Activated CD4-positive, alpha-beta T cell treated with anti-CD3 and anti-CD28 coated beads, Interleukin-2, amount 10 ng/mL, durations not matched to agents 24 days and 14 days (primary cell): ENCODE measurements at regions not wholly inside any gene's neighbourhood (a gene's known extent, or its start where the extent isn't known, plus 50 kb on each side); places are given as distances from the start of the nearest gene placed in this dataset.

ENCODE experiments used
- DNase-seq: peaks from one replicate; pipeline ENCODE4 v3.0.0; 2022
- H3K27ac Mint-ChIP-seq: one replicate; pipeline ENCODE4 v1.8.0; 2022; ENCODE audit warnings: mild to moderate bottlenecking, mixed read lengths
- H3K27me3 Mint-ChIP-seq: one replicate; pipeline ENCODE4 v1.8.0; 2022; ENCODE audit warnings: mixed read lengths
- H3K36me3 Mint-ChIP-seq: one replicate; pipeline ENCODE4 v1.8.0; 2022; ENCODE audit warnings: low read depth, mild to moderate bottlenecking, mixed read lengths
- H3K4me1 Mint-ChIP-seq: one replicate; pipeline ENCODE4 v1.8.0; 2021; ENCODE audit warnings: mixed read lengths
- H3K4me3 Mint-ChIP-seq: one replicate; pipeline ENCODE4 v1.8.0; 2022; ENCODE audit warnings: mild to moderate bottlenecking, moderate library complexity, mixed read lengths
- H3K9me3 Mint-ChIP-seq: one replicate; pipeline ENCODE4 v1.8.0; 2021; ENCODE audit warnings: mixed read lengths
- intact Hi-C: fragments of 100-400 bp; cut with micrococcal nuclease; formaldehyde crosslinking; loops from one replicate; pipeline ENCODE4 v1.15.1; 2023

DNA sequence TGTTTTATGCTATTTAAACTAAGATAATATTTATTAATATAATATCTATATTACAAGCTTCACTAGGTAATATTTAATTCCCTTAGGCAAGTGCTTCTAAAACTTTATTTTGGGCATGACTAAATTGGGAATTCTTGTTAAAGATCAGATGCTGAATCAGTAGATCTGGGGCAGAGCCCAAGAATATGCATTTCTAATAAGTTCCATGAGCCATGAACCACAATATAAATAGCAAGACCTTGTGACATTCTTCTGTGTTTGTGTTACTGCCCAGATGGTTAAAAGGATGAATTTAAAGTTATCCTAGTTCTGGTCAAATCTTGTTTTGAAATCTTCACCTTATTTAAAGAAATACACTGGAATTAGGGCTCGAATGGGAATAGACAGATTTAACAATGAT, 258.4 kb upstream of the CACNA2D1 start:
- DNase-seq = no peak
- no peaks in the 10 kb centered on the region for H3K9me3 Mint-ChIP-seq
- H3K4me1 Mint-ChIP-seq = no peaks in the 10 kb centered on the region
- H3K27ac Mint-ChIP-seq = no peak overlapping the region
- H3K36me3 Mint-ChIP-seq = no peaks in the 10 kb centered on the region
- no peaks in the 10 kb centered on the region for H3K27me3 Mint-ChIP-seq
- intact Hi-C loops = no loop called here
- no peak overlapping the region for H3K4me3 Mint-ChIP-seq

DNA sequence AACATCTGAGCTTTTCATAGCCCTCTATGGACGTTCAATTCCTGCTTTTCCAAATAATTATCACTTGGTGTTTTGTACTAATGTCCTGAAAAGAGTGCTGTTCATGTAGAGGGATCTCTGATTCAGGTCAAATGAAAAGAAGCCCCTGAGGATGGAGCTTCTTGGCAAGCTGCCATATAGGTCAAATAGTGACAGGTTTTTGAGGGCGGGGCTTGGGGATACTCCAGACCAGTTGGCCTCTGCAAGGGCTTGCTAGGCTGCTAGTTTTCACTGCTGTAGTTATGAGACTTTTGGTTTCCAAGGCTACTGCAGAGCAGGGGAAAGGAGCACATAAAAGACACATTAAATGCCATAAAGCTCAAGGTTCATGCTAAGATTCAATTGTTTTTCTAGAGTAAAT, 257.2 kb upstream of the CACNA2D1 start:
- H3K4me1 Mint-ChIP-seq = no peaks in the 10 kb centered on the region

DNA sequence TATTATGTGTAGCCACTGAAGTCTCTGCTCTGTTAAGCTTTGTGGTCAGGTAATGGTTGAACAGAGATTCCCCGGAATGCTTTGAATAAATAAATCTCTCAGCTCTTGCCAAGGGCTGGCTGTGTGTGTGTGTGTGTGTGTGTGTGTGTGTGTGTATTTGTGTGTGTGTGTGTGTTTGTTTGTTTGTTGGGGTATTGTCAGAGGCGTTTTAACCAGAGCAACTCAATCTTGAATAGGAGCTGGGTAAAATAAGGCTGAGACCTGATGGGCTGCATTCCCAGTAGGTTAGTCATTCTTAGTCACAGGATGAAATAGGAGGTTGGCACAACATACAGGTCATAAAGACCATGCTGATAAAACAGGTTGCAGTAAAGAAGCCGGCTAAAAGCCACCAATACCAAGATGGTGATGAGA, 256.2 kb upstream of the CACNA2D1 start:
- intact Hi-C loops = no loop called here
- Mint-ChIP-seq H3K27ac (no peak overlapping the region), H3K9me3 (no peaks in the 10 kb centered on the region), H3K36me3 (no peaks in the 10 kb centered on the region), H3K4me3 (no peak overlapping the region), H3K27me3 (no peaks in the 10 kb centered on the region), H3K4me1 (no peaks in the 10 kb centered on the region)
- DNase-seq = no peak

More for the DNA sequence above, 257.2 kb upstream of the CACNA2D1 start:
- H3K4me3 Mint-ChIP-seq = no peak overlapping the region
- no peaks in the 10 kb centered on the region for H3K36me3 Mint-ChIP-seq
- intact Hi-C loops = no loop called here
- no peaks in the 10 kb centered on the region for H3K9me3 Mint-ChIP-seq
- H3K27me3 Mint-ChIP-seq = no peaks in the 10 kb centered on the region
- H3K27ac Mint-ChIP-seq = no peak overlapping the region
- DNase-seq = no peak

DNA sequence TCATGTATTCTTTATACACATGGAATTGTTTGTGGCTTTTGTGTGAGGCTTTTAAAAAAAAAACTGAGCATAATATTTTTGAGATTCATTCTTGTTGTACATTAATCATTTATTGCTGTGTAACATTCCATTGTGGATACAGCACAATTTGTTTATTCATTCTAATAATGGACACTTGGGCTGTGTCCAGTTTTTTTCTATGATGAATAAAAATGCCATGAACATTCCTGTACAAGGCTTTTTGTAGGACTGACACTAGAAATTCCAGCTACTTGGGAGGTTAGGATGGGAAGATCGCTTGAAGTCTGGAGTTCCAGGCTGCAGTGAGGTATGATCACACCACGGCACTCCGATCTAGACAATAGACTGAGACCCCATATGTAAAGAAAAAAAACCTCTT, 254.3 kb upstream of the CACNA2D1 start:
- H3K27ac Mint-ChIP-seq = no peak overlapping the region
- intact Hi-C loops = no loop called here
- H3K9me3 Mint-ChIP-seq = no peaks in the 10 kb centered on the region
- no peak overlapping the region for H3K4me3 Mint-ChIP-seq
- H3K4me1 Mint-ChIP-seq = no peaks in the 10 kb centered on the region
- H3K36me3 Mint-ChIP-seq = no peaks in the 10 kb centered on the region
- no peak for DNase-seq
- H3K27me3 Mint-ChIP-seq = no peaks in the 10 kb centered on the region

DNA sequence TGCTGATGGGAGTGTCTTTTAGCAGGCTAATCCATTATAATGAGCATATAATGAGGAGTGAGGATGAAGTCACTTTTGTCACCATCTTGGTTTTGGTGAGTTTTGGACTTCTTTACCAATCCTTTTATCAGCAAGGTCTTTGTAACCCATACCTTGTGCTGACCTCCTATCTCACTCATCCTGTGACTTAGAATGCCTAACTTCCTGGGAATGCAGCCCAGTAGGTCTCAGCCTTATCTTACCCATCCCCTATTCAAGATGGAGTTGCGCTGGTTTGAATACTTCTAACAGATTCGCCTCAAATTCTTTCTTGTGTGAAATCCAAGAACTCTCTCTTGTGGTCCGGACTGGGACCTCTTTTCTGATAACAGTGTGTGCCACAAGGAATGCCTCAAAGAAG, 253.1 kb upstream of the CACNA2D1 start:
- Mint-ChIP-seq H3K27me3 (no peaks in the 10 kb centered on the region), H3K9me3 (no peaks in the 10 kb centered on the region), H3K4me1 (no peaks in the 10 kb centered on the region), H3K36me3 (no peaks in the 10 kb centered on the region), H3K4me3 (no peak overlapping the region), H3K27ac (no peak overlapping the region)
- intact Hi-C loops = no loop called here
- no peak for DNase-seq

DNA sequence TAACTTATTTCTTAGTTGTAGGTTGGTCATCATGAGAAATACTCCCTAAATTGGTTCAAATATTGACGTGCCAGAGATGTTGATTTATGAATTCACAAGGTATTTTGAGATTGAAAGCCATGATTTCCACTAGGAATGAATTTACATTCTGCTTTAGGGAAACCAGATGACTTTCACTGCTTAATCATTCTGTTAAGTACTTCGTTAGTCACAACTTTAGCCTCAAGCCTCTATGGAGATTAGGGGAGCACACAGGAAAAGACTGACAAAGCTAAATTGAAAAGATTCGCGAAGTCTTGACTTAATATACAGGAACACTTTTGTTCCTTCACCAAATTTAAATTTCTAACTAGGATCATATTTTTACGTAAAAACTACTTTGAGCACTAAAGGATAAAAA, 250.4 kb upstream of the CACNA2D1 start:
- H3K36me3 Mint-ChIP-seq = no peaks in the 10 kb centered on the region
- DNase-seq = no peak
- H3K9me3 Mint-ChIP-seq = no peaks in the 10 kb centered on the region
- H3K27me3 Mint-ChIP-seq = no peaks in the 10 kb centered on the region
- no peaks in the 10 kb centered on the region for H3K4me1 Mint-ChIP-seq
- no peak overlapping the region for H3K27ac Mint-ChIP-seq
- H3K4me3 Mint-ChIP-seq = no peak overlapping the region
- intact Hi-C loops = no loop called here

DNA sequence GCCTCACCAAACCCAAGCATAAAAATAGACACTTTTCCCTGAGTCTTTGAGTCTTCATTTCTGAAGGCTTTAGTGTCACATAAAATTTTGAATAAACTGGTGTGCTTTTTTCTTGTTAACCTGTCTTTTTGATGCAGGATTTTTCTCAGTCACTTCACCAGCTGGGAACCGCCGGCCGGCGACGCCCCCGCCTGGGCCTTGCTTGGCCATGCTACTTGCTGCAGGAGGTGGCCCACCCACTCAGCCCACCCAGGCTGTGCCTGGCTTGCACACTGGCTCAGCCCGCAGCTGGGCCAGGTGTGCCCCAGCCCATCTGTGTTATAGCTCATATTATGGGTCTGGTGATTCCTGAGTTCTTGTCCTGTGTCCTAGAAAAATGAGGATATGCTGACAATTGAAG, 247.4 kb upstream of the CACNA2D1 start:
- H3K9me3 Mint-ChIP-seq = no peaks in the 10 kb centered on the region

DNA sequence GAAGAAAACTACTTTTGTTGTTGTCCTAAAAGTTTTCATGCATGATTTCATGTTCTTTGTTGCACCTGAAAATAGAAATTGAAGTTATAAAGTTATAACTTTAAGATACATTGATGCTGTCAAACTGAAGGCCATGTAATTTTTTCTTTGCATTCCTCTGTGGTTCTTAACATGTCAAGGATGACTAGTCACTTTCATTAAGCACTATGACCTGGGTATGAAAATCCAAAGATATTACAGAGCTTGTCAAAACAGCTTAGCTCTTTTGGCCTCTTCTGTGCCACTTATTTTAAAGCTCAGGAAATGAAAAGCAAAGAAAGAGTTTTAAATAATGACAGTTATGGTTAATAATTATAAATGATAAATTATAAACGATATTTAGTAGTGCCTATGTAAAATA, 241.6 kb upstream of the CACNA2D1 start:
- no peaks in the 10 kb centered on the region for H3K4me1 Mint-ChIP-seq
- no peak overlapping the region for H3K4me3 Mint-ChIP-seq
- no peak overlapping the region for H3K27ac Mint-ChIP-seq
- DNase-seq = no peak
- H3K36me3 Mint-ChIP-seq = no peaks in the 10 kb centered on the region
- no peaks in the 10 kb centered on the region for H3K9me3 Mint-ChIP-seq
- intact Hi-C loops = no loop called here
- H3K27me3 Mint-ChIP-seq = no peaks in the 10 kb centered on the region

More for the DNA sequence above, 247.4 kb upstream of the CACNA2D1 start:
- no peaks in the 10 kb centered on the region for H3K27me3 Mint-ChIP-seq
- no peak overlapping the region for H3K27ac Mint-ChIP-seq
- H3K36me3 Mint-ChIP-seq = no peaks in the 10 kb centered on the region
- intact Hi-C loops = no loop called here
- H3K4me3 Mint-ChIP-seq = no peak overlapping the region
- no peak for DNase-seq
- no peaks in the 10 kb centered on the region for H3K4me1 Mint-ChIP-seq

DNA sequence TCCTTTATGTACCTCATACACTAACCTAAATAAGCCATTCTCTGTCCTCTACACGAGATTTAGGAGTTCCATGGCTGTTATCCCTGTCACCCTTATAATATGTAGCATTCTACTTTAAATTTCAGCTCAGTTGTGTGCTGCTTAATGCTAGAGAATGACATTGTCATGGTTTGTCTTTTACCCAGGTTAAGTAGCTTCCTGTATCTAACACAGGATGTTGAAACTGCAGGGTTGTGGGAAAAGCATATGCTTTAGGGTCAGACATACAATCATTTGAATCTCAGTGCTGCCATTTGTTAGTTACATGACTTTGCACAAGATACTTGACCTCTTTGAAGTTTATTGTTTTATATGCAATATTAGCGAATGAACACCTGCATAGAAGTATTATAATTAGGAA, 235.1 kb upstream of the CACNA2D1 start:
- peaks cover 13% of the 10 kb centered on the region for H3K4me1 Mint-ChIP-seq
- no peaks in the 10 kb centered on the region for H3K36me3 Mint-ChIP-seq
- H3K4me3 Mint-ChIP-seq = peak overlapping the region; percentile 73
- peak; percentile 57 for DNase-seq
- intact Hi-C loops = no loop called here
- no peaks in the 10 kb centered on the region for H3K27me3 Mint-ChIP-seq
- no peaks in the 10 kb centered on the region for H3K9me3 Mint-ChIP-seq
- H3K27ac Mint-ChIP-seq = peak overlapping the region; percentile 81

DNA sequence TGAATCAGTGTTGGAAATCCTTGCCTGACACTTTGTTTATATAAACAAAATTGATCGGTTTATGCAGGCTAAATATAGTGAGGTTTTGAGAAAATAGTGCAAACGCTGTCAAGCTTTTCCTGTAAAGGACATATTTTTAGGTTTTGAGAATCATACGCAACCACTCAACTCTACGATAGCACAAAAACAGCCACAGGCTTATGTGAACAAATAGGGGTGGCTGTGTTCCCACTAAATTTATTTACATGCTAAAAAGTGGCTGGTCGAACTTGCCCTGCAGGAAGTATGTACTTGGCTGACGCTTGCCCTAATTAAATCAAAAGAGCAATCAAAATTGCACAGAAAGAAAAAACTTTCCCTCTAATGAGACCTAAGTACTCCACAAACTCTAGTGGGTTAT, 234.7 kb upstream of the CACNA2D1 start:
- Mint-ChIP-seq H3K4me3 (peak overlapping the region; percentile 73), H3K27ac (peak overlapping the region; percentile 81), H3K9me3 (no peaks in the 10 kb centered on the region), H3K36me3 (no peaks in the 10 kb centered on the region), H3K27me3 (no peaks in the 10 kb centered on the region), H3K4me1 (peaks cover 13% of the 10 kb centered on the region)
- DNase-seq = no peak
- intact Hi-C loops = no loop called here

DNA sequence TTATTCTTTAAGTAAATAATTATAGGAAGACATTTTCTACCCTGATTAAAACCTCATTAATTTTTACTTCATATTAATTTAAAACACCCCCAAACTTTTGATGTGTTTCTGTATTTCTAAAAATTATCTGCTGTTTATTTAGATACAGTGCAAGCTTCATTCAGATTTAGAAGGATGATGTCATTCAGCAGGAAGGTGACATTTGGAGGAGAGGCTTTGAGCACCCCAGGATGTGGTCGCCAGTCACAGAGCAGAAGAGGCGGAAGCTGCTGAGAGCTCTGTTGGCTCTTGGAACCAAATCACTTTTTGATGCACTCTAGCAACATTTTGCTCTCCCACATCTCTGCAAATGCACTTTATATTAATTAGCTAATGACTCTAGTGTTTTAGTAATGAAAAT, 233.9 kb upstream of the CACNA2D1 start:
- peak overlapping the region; percentile 72 for H3K27ac Mint-ChIP-seq
- H3K36me3 Mint-ChIP-seq = no peaks in the 10 kb centered on the region
- H3K4me1 Mint-ChIP-seq = peaks cover 13% of the 10 kb centered on the region
- no peaks in the 10 kb centered on the region for H3K27me3 Mint-ChIP-seq
- peak overlapping the region; percentile 51 for H3K4me3 Mint-ChIP-seq
- no peaks in the 10 kb centered on the region for H3K9me3 Mint-ChIP-seq
- DNase-seq = peak; percentile 85
- intact Hi-C loops = no loop called here

DNA sequence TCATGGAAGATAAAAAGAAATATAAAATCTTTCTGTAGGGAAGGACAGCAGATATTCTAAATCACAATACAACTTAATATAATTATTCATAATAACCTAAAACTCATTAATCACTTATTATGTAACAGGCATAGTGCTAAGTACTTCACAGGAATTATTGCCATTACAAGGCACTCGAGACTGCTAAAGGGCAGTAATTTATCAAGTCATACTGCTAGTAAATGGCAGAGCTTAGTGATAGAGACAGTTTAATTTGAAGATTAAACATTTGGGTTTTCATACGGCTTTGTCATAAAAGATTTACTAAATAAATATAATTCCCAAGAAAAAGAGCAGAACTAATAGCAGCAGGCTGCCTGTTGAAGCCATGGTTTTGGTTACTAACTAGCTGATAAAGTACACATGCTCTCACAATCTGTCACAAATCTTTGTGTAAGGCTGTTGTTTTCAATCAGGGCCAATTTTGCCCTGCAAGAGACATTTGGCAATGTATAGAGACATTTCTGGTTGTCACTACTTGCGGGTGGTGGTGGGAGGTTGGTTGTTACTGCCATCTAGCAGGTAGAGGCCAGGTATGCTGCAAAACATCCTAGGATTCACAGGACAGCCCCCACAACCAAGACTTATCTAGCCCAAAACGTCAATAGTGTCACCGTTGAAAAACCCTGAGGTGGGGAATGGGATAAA, 233.3 kb upstream of the CACNA2D1 start:
- Mint-ChIP-seq H3K9me3 (no peaks in the 10 kb centered on the region), H3K4me3 (no peak overlapping the region), H3K36me3 (no peaks in the 10 kb centered on the region), H3K27me3 (no peaks in the 10 kb centered on the region), H3K27ac (no peak overlapping the region), H3K4me1 (peaks cover 13% of the 10 kb centered on the region)
- intact Hi-C loops = loop anchor here (1.0 kb wide), 1 partner anchor 12 kb away; no protein-coding TSS in a partner anchor
- DNase-seq = no peak

DNA sequence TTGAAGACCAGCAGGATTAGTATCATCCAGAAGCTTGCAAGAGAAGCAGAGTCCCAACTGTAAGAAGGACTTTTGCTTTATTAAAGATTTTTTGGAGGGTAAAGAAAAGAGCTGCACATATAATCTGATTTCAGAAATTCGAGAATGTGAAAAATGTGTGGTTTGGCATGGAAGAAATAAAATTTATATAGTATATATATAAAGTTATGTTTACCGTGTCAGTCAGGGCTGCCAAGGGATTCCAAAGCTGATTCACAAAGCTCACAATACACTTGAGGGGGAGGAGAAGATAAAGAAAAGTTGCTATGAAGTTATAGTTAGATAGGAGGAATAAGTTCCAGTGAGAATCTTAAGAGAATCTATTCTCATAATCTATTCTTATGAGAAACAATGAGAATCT, 231.8 kb upstream of the CACNA2D1 start:
- intact Hi-C loops = no loop called here
- Mint-ChIP-seq H3K4me1 (peaks cover 13% of the 10 kb centered on the region), H3K36me3 (no peaks in the 10 kb centered on the region), H3K4me3 (no peak overlapping the region), H3K9me3 (no peaks in the 10 kb centered on the region), H3K27me3 (no peaks in the 10 kb centered on the region), H3K27ac (no peak overlapping the region)
- no peak for DNase-seq

DNA sequence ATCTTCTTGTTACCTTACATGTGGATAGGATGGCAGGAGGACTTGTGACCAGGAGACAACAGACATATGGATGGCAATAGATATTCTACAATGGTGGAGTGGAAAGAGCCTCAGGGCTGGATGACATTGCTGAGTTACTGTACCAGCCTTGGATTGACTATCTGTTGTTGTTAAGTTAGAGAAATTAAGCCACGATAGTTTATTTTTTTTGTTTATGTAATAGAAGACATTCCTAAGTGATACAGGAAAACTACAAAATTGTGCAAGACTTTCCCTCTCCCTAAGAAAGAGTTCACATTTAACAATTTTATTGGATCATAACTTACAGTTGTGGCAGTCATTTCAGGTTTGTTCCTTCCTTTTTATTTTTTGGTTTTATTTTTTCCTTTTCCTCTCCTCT, 230.7 kb upstream of the CACNA2D1 start:
- intact Hi-C loops = no loop called here
- H3K4me1 Mint-ChIP-seq = peaks cover 8% of the 10 kb centered on the region

DNA sequence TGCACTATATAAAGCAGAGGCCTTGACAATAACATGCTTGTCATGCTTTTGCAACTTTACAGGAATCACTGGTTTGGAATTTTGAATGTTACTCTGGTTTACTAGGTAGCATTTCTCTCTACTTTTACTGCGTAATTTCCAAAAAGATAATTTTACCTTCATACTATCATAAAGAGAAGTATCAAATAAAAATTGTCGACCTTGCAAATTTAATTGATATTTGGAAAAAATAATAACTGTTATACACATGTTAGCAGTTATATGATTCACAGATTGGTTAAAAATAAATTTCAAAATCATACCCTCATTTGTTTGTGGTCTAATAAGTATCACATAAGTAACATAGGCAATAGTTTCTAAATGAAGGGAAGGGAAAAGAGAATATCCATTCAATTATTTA, 228.5 kb upstream of the CACNA2D1 start:
- Mint-ChIP-seq H3K36me3 (no peaks in the 10 kb centered on the region), H3K4me3 (no peak overlapping the region)

More for the DNA sequence above, 230.7 kb upstream of the CACNA2D1 start:
- H3K4me3 Mint-ChIP-seq = no peak overlapping the region
- no peaks in the 10 kb centered on the region for H3K9me3 Mint-ChIP-seq
- H3K27me3 Mint-ChIP-seq = peaks cover 1% of the 10 kb centered on the region
- H3K27ac Mint-ChIP-seq = no peak overlapping the region
- H3K36me3 Mint-ChIP-seq = no peaks in the 10 kb centered on the region
- DNase-seq = no peak

More for the DNA sequence above, 228.5 kb upstream of the CACNA2D1 start:
- Mint-ChIP-seq H3K9me3 (no peaks in the 10 kb centered on the region), H3K27me3 (peaks cover 1% of the 10 kb centered on the region), H3K4me1 (no peaks in the 10 kb centered on the region), H3K27ac (no peak overlapping the region)
- no peak for DNase-seq
- intact Hi-C loops = no loop called here
